ENCODE measurements at regions not wholly inside any gene's neighbourhood (a gene's known extent, or its start where the extent isn't known, plus 50 kb on each side); places are given as distances from the start of the nearest gene placed in this dataset.

GRCh38 chr12:30506411-30506810 lies 189.3 kb downstream of the IPO8 start:
- DNase-seq = no peak

DNA sequence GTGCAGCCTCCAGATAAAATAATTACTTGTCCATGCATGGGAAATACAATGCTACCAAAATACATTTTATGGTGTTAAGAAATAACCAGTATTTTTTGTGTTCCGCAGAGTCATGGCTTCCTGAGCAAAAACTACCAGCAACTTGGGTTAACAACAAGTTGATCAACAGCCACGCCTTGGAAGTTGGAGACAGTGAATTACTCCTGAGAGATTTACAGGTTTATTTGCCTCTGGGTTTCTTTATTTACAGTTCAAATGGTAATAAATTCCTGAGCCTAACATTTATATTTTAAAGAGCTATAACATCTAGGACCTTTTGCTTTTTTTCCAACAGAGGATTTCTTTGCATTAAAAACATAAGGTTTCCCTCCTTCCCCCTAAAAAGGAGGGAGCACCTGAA lies 194.0 kb downstream of the IPO8 start:
- DNase-seq = no peak

GRCh38 chr12:30500532-30500931 lies 195.1 kb downstream of the IPO8 start:
- DNase-seq = no peak

DNA sequence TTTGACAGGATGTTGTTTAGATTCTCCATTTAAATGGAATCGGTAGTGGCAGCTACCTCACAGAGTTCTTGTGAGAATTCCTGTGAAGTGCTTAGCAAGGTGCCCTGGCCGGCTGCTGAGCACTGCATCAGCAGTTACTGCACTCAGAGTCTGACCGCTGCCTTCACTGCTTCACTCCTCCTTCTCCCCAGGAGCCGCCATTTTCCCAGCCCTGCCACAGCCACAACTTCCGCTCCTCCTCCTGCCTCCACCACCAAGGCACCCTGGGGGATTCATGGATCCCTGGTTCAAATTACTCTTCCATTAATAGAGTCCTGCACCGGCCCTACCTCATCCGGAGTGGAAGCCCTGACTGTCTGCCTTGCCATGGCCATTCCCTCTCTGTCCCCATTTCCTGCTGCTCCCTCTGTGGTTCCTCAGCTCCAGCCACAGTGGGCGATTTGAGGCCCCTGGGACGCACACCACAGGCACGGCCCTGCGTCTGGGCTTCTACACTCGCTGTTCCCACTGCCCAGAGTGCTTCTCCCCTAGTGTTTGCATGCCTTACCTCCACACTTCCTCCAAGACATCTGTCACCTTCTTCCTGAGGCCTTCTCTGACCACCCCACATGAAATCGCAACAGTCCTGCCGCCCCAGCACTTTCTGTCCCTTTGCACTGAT lies 210.3 kb downstream of the IPO8 start:
- no peak for DNase-seq

DNA sequence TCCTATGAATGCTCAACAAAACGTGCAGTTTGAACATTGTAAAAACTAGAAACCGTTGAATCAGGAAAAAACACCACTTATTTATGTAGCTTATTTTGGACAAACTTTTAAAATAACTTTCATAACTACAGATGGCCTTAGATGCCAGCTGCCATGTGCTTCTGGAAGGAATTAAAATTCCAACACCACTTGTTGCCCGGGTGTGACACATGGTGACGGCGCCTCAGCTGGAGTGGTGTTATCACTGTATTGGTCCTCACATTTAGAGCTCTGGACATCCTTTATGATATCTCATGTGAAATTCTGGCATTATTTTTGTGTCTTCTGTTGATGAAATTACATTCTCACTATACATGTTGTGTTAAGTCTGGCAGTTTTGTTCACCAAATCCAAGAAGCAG lies 211.0 kb downstream of the IPO8 start:
- no peak for DNase-seq

DNA sequence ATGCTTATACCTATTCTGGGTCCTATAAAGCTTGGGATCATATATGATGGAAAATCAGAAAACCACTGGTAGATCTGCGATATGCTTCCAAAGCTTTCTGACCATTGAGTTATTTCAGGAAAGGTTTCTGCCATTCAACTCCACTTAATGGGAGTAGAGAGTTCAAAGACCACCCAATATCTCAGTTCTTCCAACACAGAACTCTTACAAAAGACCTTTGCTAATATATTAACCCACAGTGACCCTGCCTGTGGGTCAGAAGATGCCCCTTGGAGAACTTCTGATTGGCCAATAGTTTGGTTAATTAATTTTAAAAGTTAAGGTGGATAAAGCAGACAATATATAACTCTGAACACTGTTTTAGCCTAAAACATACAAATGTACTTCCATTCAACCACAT lies 213.0 kb downstream of the IPO8 start:
- DNase-seq = no peak

- DNase-seq = no peak
Observed at GRCh38 chr12:30473274-30473673, 222.4 kb downstream of the IPO8 start.

DNA sequence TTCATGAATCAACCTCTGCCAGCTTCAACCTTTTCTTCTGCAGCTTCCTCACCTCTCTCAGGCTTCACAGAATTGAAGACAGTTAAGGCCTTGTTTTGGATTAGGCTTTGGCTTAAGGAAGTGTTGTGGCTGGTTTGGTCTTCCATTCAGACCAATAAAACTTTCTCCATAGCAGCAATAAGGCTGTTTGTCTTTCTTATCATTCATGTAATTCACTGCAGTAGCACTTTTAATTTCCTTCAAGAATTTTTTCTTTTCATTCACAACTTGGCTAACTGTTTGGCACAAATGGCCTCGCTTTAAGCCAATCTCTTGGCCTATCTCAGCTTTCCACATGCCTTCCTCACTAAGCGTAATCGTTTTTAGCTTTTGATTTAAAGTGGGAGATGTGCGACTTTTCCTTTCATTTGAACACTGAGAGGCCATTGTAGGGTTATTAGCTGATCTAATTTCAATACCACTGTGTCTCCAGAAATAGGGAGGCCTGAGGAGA lies 229.5 kb downstream of the IPO8 start:
- DNase-seq = no peak

DNA sequence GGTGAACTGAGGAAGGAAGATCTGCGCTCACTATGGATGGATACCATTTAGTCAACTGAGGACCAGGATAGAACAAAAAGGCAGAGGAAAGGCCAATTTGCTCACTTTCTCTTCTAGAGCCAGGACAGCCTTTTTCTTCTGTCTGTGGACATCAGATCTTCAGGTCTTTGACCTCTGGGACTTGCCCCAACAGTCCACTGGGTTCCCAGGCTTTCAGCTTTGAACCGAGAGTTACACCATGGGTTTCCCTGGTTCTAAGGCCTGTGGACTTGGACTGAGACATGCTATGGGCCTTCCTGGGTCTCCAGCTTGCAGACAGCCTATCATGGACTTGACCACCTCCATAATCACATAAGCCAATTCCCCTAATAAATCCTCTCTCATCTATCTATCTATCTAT lies 232.0 kb downstream of the IPO8 start:
- DNase-seq = no peak

- DNase-seq = no peak
Observed at GRCh38 chr12:30462249-30462648, 233.4 kb downstream of the IPO8 start.

DNA sequence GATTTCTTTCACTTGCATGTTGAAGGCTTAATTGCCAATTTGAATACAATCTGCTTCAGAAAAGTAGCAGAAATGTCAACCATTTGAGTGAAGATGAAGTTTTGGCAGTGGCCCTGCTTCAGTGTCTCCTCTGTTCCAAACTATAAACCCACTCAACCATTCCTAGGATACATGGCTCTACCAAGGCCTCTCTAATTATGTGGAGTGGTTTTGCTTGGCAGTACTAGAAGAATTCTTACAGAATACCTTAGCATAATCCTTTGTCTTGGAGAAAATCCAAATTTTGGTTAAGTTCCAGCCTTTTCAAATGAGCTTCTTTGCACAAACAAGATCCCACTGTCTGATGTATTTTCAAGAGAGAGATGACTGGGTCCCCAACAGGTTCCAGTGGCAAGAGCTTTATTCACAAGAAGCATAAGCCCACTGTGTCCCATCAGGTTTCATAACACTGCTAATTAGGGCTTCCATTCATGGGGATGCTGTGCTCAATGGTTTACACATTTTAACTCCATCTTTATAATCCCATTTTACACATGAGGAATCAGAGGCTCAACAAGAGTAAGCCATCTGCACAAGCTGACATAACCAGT lies 234.5 kb downstream of the IPO8 start:
- DNase-seq = no peak

DNA sequence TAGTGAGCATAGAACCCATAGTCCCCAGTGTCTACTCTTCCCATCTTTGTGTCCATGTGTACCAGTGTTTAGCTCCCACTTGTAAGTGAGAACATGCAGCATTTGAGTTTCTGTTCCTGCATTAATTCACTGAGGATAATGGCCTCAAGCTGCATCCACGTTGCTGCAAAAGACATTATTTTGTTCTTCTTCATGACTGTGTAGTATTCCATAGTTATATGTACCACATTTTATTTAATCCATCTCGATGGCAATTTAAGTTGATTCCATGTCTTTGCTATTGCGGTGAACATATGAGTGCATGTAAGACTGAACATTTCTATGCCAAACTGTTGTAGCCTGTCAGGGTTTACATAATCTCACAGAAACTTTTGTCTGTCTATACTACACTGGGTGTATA lies 237.2 kb downstream of the IPO8 start:
- DNase-seq = no peak

DNA sequence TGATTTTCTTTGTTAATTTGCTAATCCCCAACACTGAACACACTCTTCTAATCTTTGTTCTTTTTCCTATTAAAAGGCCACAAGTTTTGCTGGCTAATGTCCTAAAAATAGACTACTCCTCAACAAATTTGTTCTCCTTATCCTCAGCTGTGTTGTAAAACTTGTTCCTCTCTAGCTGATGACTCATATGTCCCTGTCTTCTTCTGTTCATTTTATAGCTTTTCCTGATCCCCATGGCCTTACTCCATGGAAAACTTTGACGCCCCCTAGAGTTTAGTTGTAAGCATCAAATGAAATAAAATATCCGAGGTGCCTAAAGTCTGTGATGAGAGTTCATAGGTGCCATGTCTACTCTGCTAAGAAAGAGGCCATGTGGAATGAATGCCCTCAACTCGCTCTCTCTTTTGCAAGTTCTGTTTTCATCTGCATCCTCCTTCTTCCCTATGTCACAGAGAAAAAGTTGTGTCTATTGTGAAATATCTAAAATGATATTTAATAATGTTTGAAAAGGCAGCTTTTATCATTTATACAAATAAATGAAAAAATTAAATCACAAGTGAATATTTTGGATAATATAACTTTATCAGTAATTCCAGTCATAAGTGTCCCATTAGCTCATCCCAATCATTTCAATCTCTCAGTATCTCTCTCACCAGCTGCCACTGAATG lies 237.9 kb downstream of the IPO8 start:
- DNase-seq = no peak

- DNase-seq = no peak
Observed at GRCh38 chr12:30450872-30451271, 244.8 kb downstream of the IPO8 start.

GRCh38 chr12:30450226-30450625 lies 245.4 kb downstream of the IPO8 start:
- DNase-seq = no peak

GRCh38 chr12:30448038-30448437 lies 247.6 kb downstream of the IPO8 start:
- no peak for DNase-seq

DNA sequence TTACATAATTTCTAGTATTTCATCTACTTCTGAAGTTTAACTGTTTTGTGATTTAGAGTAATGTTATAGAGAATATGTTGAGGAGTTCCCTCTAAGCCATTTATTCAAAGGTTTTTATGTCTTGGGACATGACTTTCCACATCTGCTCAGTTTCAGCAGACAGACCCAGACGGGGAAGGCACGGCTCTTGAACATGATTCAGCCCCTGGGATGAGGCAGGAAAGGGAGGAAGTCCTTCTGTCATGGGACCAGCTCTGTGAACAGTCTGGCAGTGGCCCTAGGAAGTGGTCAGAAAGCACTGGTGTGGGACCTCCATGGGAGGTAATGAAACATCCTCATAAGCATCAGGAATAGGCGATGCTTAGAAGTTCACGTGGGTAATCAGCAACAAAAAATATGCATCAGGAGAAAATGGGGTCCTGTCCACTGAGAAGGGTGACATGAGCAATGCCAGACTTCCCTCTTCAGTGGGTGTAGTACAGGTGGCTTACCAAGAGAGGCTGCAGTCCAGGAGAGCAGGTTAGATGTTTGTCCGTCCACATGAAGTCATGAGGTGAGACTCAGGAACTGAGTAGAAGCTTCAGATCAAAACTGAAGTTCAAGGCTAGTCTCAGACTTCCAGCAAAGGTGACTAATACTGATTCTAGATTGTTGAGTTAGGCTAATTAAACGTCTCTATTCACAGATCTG lies 248.5 kb downstream of the IPO8 start:
- no peak for DNase-seq

GRCh38 chr12:30442461-30442860 lies 253.2 kb downstream of the IPO8 start:
- DNase-seq = no peak

- DNase-seq = no peak
Observed at GRCh38 chr12:30440826-30441602, 254.7 kb downstream of the IPO8 start.

GRCh38 chr12:30439201-30439600 lies 256.5 kb downstream of the IPO8 start:
- no peak for DNase-seq

DNA sequence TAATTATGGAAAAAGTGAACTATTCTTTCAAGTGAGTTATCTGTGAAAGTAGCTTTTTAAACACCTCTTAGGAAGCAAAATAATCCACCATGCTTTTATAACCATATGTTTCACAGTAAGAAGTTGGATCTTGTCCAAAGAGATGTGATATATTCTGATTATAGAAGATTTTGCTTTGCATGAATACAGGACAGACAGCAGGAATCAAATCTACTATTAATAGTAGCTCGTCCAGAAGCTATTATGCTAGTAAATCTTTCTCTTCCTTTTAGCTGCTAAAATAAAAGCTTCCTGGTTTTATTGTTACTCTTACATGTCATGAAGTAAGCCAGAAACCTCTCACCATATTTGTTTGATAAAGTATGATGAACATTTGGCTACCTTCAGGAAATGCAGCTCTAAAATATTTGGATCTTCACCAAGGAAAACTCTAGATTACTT lies 257.0 kb downstream of the IPO8 start:
- no peak for DNase-seq

- no peak for DNase-seq
Observed at GRCh38 chr12:30437616-30438015, 258.1 kb downstream of the IPO8 start.

DNA sequence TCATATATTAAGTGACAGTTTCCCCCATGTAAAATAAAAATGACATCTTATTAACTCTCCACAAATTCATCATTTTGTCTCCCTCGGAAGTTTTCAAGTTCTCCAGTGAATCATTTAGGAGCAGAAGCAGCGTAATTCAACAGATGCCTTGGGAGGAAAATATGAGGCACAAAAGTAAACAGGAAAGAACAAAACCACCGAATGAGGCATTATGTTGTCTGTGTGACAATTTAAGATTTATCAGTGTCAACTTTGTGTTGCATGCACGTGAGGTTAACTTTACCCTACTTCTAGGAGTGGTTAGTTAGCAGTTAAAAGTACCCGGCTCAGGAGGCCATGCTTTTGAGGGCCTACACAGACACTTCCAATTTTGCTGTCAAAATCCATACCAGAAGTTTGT lies 258.6 kb downstream of the IPO8 start:
- no peak for DNase-seq

Data from NCI-H1048 (cell line).